ENCODE measurements at regions not wholly inside any gene's neighbourhood (a gene's known extent, or its start where the extent isn't known, plus 50 kb on each side); places are given as distances from the start of the nearest gene placed in this dataset.

DNA sequence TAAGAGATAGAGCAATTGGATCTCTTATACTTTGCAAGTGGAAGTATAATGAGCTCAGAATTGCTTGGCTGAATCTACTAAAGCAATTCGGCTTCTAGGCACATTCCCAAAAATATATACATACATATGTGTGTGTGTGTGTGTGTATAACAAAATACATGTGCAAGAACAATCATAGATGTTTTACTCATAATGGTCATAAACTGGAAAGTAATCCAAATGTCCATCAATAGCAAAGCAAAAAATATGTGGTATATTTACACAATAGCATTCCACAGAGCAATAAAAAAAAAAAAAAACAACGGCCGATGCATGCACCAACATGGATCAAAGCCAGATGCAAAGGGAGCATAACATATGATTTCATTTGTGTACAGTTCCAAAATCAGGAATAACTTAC is 707.9 kb downstream of the RFPL4B start:
- peaks cover 11% of the 10 kb centered on the region for H3K4me1 Mint-ChIP-seq
- H4K20me1 ChIP-seq (replicated peaks; ENCODE audit: insufficient read depth), result no peaks in the 10 kb centered on the region
- no peaks in the 10 kb centered on the region; the same call in 1 of the 2 replicates for H3K9me2 ChIP-seq (ENCODE audit: insufficient read depth)
- no peaks in the 10 kb centered on the region for H3K36me3 ChIP-seq (ENCODE audit: insufficient read depth)
- no peaks in the 10 kb centered on the region for H3F3A ChIP-seq (replicated peaks; ENCODE audit: low read depth)
- no peaks in the 10 kb centered on the region for H3K79me2 ChIP-seq (replicated peaks; ENCODE audit: insufficient read depth)
- no peaks in the 10 kb centered on the region for H3K27me3 Mint-ChIP-seq (ENCODE audit: insufficient read depth, low read depth, poor library complexity)
- no peak overlapping the region for H2AFZ ChIP-seq
- DNase-seq (ENCODE audit: low spot score), result no peak
- H3K4me2 ChIP-seq, result no peak overlapping the region
- H3K36me3 Mint-ChIP-seq (ENCODE audit: low read depth), result no peaks in the 10 kb centered on the region
- no peak overlapping the region for H3K4me3 Mint-ChIP-seq
- H3K27me3 ChIP-seq (ENCODE audit: insufficient read depth), result no peaks in the 10 kb centered on the region
- ATAC-seq, result no peak
- no peak overlapping the region for H3K27ac Mint-ChIP-seq
- TF ChIP-seq, protein P1, sequence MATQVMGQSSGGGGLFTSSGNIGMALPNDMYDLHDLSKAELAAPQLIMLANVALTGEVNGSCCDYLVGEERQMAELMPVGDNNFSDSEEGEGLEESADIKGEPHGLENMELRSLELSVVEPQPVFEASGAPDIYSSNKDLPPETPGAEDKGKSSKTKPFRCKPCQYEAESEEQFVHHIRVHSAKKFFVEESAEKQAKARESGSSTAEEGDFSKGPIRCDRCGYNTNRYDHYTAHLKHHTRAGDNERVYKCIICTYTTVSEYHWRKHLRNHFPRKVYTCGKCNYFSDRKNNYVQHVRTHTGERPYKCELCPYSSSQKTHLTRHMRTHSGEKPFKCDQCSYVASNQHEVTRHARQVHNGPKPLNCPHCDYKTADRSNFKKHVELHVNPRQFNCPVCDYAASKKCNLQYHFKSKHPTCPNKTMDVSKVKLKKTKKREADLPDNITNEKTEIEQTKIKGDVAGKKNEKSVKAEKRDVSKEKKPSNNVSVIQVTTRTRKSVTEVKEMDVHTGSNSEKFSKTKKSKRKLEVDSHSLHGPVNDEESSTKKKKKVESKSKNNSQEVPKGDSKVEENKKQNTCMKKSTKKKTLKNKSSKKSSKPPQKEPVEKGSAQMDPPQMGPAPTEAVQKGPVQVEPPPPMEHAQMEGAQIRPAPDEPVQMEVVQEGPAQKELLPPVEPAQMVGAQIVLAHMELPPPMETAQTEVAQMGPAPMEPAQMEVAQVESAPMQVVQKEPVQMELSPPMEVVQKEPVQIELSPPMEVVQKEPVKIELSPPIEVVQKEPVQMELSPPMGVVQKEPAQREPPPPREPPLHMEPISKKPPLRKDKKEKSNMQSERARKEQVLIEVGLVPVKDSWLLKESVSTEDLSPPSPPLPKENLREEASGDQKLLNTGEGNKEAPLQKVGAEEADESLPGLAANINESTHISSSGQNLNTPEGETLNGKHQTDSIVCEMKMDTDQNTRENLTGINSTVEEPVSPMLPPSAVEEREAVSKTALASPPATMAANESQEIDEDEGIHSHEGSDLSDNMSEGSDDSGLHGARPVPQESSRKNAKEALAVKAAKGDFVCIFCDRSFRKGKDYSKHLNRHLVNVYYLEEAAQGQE (IDR thresholded peaks at IDR 0.05; ENCODE audit: unreplicated experiment), result no peak
- TF ChIP-seq ETS1 (IDR thresholded peaks at IDR 0.05) (no peak), EZH2 (IDR thresholded peaks at IDR 0.05; ENCODE audit: low read depth, unreplicated experiment) (no peak), STAT1 (IDR thresholded peaks at IDR 0.05; ENCODE audit: unreplicated experiment) (no peak), JUNB (IDR thresholded peaks at IDR 0.05; ENCODE audit: unreplicated experiment) (no peak)
- H3K4me1 ChIP-seq (ENCODE audit: insufficient read depth), result peaks cover 12% of the 10 kb centered on the region; the same call in 1 of the 2 replicates
- H3K9me3 Mint-ChIP-seq, result no peaks in the 10 kb centered on the region; the same call in 2 of the 3 replicates
- no peak overlapping the region for H3K27ac ChIP-seq (ENCODE audit: low read depth)
- no peak overlapping the region for H3K4me3 ChIP-seq

DNA sequence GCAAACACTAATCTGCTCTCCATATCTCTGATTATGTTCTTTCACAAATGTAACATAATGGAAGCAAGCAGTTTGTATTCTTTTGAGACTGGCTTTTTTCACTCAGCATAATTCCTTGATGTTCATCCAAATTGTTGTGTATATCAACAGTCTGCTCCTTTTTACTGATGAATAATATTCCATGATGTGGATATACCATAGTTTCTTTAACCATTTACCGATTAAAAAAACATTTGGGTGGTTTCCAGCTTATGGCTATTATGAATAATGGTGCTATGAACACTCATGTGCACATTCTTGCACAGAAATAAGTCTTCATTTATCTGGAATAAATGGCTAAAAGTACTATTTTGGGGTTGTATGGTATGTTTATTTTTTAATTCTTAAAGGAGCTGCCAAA is 708.9 kb downstream of the RFPL4B start:
- Histone ChIP-seq H3F3A (replicated peaks; ENCODE audit: low read depth) (no peaks in the 10 kb centered on the region), H2AFZ (no peak overlapping the region), H3K27ac (ENCODE audit: low read depth) (no peak overlapping the region), H3K27me3 (ENCODE audit: insufficient read depth) (no peaks in the 10 kb centered on the region), H3K4me2 (no peak overlapping the region), H3K4me1 (ENCODE audit: insufficient read depth) (peaks cover 2% of the 10 kb centered on the region; the same call in 1 of the 2 replicates), H4K20me1 (replicated peaks; ENCODE audit: insufficient read depth) (no peaks in the 10 kb centered on the region), H3K36me3 (ENCODE audit: insufficient read depth) (no peaks in the 10 kb centered on the region), H3K79me2 (replicated peaks; ENCODE audit: insufficient read depth) (no peaks in the 10 kb centered on the region), H3K4me3 (no peak overlapping the region), H3K9me2 (ENCODE audit: insufficient read depth) (no peaks in the 10 kb centered on the region; the same call in 1 of the 2 replicates)
- ATAC-seq, result no peak
- Mint-ChIP-seq H3K27me3 (ENCODE audit: insufficient read depth, low read depth, poor library complexity) (no peaks in the 10 kb centered on the region), H3K36me3 (ENCODE audit: low read depth) (no peaks in the 10 kb centered on the region), H3K27ac (no peak overlapping the region), H3K4me3 (no peak overlapping the region), H3K9me3 (no peaks in the 10 kb centered on the region; the same call in 2 of the 3 replicates), H3K4me1 (peaks cover 5% of the 10 kb centered on the region)
- no peak for DNase-seq (ENCODE audit: low spot score)
- TF ChIP-seq EZH2 (IDR thresholded peaks at IDR 0.05; ENCODE audit: low read depth, unreplicated experiment) (no peak), ETS1 (IDR thresholded peaks at IDR 0.05) (no peak)
- TF ChIP-seq, protein P2, sequence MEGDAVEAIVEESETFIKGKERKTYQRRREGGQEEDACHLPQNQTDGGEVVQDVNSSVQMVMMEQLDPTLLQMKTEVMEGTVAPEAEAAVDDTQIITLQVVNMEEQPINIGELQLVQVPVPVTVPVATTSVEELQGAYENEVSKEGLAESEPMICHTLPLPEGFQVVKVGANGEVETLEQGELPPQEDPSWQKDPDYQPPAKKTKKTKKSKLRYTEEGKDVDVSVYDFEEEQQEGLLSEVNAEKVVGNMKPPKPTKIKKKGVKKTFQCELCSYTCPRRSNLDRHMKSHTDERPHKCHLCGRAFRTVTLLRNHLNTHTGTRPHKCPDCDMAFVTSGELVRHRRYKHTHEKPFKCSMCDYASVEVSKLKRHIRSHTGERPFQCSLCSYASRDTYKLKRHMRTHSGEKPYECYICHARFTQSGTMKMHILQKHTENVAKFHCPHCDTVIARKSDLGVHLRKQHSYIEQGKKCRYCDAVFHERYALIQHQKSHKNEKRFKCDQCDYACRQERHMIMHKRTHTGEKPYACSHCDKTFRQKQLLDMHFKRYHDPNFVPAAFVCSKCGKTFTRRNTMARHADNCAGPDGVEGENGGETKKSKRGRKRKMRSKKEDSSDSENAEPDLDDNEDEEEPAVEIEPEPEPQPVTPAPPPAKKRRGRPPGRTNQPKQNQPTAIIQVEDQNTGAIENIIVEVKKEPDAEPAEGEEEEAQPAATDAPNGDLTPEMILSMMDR (conservative IDR thresholded peaks at IDR 0.05; ENCODE audit: low read depth in 2 of 2), result no peak
- TF ChIP-seq, protein P3, sequence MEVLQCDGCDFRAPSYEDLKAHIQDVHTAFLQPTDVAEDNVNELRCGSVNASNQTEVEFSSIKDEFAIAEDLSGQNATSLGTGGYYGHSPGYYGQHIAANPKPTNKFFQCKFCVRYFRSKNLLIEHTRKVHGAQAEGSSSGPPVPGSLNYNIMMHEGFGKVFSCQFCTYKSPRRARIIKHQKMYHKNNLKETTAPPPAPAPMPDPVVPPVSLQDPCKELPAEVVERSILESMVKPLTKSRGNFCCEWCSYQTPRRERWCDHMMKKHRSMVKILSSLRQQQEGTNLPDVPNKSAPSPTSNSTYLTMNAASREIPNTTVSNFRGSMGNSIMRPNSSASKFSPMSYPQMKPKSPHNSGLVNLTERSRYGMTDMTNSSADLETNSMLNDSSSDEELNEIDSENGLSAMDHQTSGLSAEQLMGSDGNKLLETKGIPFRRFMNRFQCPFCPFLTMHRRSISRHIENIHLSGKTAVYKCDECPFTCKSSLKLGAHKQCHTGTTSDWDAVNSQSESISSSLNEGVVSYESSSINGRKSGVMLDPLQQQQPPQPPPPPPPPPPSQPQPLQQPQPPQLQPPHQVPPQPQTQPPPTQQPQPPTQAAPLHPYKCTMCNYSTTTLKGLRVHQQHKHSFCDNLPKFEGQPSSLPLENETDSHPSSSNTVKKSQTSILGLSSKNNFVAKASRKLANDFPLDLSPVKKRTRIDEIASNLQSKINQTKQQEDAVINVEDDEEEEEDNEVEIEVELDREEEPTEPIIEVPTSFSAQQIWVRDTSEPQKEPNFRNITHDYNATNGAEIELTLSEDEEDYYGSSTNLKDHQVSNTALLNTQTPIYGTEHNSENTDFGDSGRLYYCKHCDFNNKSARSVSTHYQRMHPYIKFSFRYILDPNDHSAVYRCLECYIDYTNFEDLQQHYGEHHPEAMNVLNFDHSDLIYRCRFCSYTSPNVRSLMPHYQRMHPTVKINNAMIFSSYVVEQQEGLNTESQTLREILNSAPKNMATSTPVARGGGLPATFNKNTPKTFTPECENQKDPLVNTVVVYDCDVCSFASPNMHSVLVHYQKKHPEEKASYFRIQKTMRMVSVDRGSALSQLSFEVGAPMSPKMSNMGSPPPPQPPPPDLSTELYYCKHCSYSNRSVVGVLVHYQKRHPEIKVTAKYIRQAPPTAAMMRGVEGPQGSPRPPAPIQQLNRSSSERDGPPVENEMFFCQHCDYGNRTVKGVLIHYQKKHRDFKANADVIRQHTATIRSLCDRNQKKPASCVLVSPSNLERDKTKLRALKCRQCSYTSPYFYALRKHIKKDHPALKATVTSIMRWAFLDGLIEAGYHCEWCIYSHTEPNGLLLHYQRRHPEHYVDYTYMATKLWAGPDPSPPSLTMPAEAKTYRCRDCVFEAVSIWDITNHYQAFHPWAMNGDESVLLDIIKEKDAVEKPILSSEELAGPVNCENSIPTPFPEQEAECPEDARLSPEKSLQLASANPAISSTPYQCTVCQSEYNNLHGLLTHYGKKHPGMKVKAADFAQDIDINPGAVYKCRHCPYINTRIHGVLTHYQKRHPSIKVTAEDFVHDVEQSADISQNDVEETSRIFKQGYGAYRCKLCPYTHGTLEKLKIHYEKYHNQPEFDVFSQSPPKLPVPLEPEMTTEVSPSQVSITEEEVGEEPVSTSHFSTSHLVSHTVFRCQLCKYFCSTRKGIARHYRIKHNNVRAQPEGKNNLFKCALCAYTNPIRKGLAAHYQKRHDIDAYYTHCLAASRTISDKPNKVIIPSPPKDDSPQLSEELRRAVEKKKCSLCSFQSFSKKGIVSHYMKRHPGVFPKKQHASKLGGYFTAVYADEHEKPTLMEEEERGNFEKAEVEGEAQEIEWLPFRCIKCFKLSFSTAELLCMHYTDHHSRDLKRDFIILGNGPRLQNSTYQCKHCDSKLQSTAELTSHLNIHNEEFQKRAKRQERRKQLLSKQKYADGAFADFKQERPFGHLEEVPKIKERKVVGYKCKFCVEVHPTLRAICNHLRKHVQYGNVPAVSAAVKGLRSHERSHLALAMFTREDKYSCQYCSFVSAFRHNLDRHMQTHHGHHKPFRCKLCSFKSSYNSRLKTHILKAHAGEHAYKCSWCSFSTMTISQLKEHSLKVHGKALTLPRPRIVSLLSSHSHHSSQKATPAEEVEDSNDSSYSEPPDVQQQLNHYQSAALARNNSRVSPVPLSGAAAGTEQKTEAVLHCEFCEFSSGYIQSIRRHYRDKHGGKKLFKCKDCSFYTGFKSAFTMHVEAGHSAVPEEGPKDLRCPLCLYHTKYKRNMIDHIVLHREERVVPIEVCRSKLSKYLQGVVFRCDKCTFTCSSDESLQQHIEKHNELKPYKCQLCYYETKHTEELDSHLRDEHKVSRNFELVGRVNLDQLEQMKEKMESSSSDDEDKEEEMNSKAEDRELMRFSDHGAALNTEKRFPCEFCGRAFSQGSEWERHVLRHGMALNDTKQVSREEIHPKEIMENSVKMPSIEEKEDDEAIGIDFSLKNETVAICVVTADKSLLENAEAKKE (CRISPR knock-in tag; IDR thresholded peaks at IDR 0.05), result no peak
